Sigmoid colon (tissue), 3 donors: ENCODE measurements at regions not wholly inside any gene's neighbourhood (a gene's known extent, or its start where the extent isn't known, plus 50 kb on each side); places are given as distances from the start of the nearest gene placed in this dataset.

ENCODE experiments used
- POLR2A ChIP-seq, 2 donors: fragments of 450-650 bp; IDR thresholded peaks; one replicate each; pipeline ENCODE4 v1.6.1; 2016; ENCODE audit warnings: antibody characterized with exemption in 2 of 2, mild to moderate bottlenecking in 2 of 2, moderate library complexity in 2 of 2
- TF ChIP-seq, protein P1 (sequence below), 4 experiments: fragments of 450-650 bp in 3 of 4; fragments of 200-600 bp in 1 of 4; IDR thresholded peaks; one replicate each; pipeline ENCODE4 v1.5.1; 2016 to 2019; ENCODE audit warnings: antibody characterized with exemption in 4 of 4, mild to moderate bottlenecking in 3 of 4, moderate library complexity in 2 of 4

DNA sequence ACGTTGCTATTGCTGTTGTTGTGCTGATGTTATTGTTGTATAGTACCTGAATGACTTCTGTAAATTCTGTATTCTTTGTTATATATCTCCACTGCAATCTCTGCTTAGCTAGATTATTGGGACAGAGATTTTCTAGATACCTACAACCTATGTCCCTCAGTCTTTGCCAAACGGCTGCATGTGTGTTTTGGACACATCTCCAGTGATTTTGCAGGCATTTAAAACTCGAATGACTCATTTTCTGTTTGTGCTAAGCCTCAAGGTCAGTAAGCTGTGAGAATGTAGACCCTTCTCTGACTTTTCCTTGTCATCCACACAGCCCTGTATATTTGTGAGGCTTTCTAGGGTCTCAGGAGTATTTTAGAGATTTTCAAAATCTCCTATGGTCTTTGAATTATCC lies 410.7 kb downstream of the POM121L12 start:
- TF ChIP-seq, protein P1, sequence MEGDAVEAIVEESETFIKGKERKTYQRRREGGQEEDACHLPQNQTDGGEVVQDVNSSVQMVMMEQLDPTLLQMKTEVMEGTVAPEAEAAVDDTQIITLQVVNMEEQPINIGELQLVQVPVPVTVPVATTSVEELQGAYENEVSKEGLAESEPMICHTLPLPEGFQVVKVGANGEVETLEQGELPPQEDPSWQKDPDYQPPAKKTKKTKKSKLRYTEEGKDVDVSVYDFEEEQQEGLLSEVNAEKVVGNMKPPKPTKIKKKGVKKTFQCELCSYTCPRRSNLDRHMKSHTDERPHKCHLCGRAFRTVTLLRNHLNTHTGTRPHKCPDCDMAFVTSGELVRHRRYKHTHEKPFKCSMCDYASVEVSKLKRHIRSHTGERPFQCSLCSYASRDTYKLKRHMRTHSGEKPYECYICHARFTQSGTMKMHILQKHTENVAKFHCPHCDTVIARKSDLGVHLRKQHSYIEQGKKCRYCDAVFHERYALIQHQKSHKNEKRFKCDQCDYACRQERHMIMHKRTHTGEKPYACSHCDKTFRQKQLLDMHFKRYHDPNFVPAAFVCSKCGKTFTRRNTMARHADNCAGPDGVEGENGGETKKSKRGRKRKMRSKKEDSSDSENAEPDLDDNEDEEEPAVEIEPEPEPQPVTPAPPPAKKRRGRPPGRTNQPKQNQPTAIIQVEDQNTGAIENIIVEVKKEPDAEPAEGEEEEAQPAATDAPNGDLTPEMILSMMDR (IDR thresholded peaks at IDR 0.05): no peak
- no peak for TF ChIP-seq POLR2A (IDR thresholded peaks at IDR 0.05)
